GM21423 (cell line): ENCODE measurements at regions not wholly inside any gene's neighbourhood (a gene's known extent, or its start where the extent isn't known, plus 50 kb on each side); places are given as distances from the start of the nearest gene placed in this dataset.

Source experiments
- ATAC-seq: cut with Tn5 transposase; IDR thresholded peaks from one replicate; pipeline ENCODE4 v1.9.1; 2021; ENCODE audit warnings: mild to moderate bottlenecking, moderate library complexity; ENCODE audit not compliant: unreplicated experiment

DNA sequence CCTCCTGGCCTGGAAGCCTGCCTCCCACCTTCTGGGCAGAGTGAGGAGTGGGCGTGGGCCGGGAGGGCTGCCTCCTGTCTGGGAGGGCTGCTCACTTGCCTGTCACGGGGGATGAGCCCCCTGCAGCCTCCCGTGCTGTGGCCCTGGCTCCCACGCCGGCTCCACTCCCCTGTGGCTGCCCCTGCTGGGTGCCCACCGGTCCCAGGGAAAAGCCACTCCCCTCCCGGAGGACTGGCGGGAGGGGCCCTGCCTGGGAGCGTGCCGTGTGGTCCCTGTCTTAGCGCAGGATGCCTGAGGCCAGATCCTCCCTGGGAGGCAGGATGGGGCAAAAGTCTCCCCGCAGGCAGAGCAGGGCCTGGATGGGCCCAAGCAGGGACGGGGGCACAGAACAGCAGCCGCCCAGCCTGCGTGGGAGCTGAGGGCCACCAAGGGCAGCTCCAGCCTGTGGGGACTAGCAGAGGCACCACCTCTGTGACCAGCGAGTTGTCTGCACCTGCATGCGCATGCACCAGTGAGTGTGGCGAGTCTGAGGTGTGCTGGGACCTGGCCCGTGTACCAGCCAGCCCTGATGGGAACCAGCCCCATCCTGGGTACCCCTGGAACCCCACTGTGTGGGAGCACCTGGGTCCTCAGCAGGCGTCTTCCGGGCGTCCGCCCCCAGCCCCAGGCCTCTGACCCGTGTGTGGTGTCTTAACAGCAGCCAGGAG is 339.9 kb downstream of the SEC14L1 start:
- no peak for ATAC-seq

DNA sequence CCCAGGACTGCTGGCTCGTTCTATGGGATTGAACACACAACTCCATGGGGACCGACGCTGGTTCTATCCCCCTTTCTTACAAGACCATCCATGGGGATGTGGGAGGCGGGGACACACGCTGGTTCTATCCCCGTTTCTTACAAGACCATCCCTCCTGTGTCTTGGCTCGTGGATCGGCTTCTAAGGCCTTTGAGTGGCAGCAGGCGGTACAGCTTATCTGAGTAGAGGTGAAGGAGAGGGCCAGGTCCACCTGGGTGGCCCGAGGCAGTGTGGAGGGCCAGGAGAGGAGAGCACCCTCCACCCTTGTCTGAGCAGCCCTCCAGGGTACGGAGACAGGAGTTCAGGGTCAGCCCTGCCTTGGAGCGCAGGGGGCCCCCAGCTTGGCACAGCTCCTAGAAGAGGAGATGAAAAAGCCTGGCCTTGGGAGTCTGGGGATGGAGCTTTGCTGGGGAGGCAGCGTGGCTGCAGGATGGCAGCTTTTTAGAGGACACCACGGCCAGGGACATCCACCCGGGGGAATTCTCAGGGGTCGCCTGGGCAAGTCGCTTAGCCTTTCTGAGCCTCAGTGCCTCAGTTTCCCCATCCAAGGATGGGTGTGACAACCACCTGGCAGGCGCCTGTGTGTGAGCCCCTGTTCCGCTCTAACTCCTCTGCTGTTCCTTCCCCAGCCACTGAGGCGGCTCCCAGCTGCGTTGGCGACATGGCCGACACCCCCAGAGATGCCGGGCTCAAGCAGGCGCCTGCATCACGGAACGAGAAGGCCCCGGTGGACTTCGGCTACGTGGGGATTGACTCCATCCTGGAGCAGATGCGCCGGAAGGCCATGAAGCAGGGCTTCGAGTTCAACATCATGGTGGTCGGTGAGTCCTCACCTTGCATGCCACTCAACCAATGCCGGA is 341.0 kb downstream of the SEC14L1 start:
- ATAC-seq, result no peak

DNA sequence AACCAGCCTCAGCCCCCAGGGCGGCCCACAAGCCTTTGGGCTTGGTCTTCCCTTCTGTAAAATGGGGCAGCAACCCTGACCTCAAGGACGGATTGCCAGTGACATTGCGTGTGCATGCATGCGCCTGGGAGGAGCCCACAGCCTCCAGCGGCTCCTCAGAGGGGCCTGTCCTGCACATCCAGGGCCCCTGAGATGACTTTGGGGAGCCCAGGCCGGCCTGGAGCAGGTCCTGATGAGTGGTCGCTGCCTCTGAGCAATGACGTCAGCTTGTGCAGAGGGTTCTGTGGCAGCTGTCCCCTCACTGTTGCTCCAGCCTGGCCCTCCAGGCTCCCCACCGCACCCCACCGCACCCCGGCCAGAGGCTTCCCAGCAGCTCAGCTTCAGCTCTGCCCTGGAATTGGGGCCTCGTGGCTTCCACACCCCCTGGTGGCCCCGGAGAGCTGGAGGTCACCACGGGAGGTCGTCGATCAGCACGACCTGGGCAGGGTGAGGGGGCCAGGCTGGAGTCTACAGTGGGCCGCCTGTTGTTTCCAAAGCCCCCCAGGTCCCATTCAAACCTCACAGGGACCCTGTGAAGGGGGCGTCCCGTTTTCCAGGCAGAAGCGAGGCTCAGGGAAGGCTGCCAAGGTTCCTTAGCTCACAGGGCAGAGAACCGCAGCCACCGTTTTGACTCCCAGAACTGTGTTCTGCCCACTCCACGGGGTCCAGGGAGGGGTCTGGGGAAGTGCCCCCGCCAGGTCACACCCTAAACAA is 341.8 kb downstream of the SEC14L1 start:
- ATAC-seq, result no peak

DNA sequence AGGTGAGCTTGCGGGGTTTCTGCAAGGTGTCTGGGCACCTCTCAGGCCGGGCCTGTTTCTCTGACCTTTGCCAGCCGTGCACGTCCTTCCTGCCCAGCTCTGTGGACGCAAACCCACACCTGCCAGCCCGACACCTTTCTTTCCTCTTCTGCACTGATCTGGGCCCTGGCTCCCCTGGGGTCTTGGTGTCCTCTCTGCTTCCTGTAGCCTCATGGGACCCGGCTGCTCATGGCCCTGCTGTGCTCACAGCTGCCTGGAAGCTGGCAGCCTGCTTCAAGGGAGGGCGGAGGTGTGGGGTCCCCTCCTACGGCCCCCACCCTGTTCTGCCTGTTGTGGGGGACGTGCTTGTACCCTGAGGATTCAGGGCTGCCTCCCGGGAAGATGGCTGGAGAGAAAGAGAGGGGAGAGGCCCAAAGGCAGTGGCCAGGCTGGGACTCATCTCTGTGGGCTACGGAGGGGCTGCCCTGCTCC is 342.4 kb downstream of the SEC14L1 start:
- ATAC-seq, result no peak

DNA sequence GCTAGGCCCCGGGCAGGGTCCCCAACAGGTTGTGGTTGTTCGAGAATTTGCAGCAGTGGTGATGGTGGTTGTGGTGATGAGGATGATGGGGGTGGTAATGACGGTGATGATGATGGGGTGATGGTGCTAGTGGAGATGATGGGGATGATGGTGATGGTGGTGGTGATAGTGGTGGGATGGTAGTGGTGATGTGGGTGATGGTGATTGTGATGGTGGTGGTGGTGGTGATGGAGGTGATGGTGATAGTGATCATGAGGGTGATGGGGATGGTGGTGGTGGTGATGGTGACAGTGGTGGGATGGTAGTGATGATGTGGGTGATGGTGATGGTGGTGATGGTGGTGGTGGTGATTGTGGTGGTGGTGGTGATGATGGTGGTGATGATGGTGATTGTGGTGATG is 343.3 kb downstream of the SEC14L1 start:
- ATAC-seq, result no peak

DNA sequence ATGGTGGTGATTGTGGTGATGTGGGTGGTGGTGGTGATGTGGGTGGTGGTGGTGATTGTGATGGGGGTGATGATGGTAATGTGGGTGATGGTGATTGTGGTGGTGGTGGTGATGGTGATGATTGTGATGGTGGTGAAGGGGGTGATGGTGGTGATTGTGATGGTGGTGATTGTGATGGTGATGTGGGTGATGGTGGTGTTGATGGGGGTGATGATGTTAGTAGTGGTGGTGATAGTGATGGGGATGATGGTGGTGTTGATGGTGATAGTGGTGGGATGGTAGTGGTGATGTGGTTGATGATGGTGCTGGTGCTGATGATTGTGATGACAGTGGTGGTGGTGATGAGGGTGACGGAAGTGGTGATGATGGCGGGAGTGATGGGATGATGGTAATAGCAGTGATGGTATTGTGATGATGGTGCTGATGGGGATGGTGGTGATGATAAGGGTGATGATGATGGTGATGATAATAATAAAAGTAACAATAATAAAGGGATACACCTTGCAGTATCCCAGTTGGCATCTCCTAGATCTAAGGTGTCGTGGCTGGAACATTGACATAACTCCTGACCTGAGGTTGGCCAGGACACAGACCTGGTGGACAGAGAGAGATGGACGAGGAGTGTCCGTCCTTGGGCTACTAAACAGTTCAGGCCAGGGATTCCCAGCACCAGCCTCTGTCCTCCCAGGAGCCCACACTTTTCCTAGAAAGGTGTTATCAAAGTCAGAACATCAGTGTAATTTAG is 344.5 kb downstream of the SEC14L1 start:
- ATAC-seq, result no peak

DNA sequence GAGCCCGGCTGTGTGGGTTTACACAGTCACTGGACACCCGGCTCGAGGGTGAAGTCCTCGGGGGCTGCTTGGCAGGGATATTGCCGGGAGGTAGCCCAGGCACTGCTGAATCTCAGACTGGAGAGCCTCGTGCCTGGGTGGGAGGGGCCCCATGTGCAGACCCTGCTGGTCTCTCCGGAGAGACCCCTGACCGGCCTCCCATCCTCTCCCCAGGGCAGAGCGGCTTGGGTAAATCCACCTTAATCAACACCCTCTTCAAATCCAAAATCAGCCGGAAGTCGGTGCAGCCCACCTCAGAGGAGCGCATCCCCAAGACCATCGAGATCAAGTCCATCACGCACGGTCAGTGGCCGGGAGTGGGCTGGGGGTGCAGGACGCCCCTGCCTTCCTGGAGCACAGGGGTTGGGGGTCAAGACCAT is 346.5 kb downstream of the SEC14L1 start:
- ATAC-seq, result no peak

DNA sequence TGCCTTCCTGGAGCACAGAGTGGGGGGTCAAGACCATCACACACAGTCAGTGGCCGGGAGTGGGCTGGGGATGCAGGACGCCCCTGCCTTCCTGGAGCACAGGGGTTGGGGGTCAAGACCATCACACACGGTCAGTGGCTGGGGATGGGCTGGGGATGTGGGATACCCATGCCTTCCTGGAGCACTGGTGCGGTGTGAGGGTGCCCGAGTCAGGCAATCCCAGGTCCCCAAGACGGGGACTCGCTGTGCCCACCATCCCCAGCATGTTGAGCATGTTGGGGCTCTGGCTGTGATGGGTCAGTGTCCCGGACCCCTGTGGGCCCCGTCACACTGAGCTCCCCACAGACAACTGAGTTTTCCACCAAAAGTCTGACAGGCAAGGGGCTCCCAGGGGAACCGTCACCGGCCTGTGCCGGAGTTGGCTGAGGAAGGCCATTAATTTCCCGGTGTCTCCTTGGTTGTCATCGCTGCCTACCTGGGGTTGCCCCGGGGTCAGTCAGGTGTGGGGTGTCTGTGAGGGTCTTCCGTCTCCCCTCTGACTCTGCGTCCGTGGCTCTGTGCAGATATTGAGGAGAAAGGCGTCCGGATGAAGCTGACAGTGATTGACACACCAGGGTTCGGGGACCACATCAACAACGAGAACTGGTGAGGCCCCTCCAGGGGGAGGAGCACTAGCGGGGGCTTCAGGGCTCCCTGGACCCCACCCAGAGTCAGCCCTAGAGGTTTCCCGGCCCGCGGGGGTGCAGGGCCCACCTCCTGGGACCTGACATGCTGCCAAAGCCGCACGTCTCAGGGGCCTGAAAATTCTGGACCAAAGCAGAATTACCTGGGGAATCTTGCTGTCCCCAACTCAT is 347.1 kb downstream of the SEC14L1 start:
- no peak for ATAC-seq

DNA sequence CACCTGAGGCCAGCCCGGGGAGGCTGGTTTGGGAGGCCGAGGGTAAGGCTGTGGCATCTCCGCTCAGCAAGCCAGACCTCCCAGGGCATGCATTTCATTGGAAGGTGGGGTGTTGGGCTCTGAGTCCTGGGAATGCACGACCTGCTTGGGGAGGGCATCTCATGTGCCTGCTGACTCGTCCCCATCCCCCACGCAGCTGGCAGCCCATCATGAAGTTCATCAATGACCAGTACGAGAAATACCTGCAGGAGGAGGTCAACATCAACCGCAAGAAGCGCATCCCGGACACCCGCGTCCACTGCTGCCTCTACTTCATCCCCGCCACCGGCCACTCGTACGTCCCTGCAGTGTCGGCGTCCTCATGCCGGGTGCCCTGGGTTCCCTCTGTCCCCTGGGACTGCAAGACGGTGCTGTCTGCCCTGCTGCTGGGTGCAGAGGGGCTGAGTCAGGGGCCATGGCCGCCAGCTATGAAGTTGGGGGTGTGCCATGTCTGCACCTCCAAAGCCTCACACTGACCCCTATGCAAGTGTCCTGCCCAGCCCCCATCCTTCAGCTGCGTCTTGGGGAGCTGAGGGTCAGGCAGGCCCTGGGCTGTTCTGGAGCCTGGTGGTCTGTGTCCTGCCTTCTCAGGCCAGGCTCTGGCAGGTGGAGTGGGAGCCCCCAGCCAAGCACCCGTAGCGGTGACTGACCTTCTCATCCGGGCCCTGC is 347.9 kb downstream of the SEC14L1 start:
- no peak for ATAC-seq

DNA sequence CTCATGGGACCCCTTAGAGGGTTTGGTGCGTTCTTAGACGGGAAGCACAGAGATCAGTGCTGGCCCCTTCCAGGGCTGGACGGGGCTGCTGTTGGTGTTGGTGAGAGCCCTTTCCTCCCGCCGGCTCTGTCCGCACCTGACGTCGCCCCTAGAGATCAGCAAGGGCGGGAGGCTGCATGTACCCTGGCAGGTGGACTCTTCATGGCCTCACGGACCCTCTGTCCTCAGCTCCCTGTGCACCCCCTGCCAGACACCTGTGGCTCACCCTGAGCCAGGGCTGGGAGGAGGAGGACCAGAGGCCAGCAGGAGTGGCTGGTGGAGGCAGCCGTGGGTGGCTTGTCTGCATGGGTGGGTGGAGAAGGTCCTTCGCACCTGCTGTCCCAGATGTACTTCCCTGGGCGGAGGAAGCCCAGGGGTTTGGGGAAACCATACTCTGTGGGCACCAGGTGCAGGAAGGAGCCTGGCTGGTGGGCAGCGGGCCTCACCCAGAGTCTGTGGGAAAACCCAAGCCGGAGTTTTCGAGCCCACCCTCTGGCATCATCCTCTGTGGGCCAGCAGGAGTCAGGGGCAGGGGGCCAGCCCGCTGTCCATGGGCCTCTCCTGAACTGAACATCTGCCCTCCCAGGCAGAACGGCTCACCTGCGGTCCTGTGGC is 348.6 kb downstream of the SEC14L1 start:
- no peak for ATAC-seq

DNA sequence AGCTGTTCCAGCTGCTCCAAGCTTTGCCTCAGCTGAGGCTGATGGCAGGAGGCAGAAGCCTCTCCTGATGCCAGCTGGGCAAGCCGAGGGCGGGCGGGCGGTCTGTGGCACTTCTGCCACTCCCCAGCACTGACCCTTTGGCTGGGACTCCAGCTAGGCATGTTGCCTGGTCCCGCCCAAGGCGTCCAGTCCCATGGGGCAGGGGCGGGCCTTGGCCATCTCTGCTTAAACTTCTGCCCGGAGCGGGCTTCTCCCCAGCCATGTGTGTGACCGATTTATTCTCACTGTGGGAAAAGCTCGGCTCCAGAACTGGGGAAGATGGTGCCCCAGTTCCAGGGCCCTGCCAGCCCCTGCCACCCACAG is 349.1 kb downstream of the SEC14L1 start:
- no peak for ATAC-seq

DNA sequence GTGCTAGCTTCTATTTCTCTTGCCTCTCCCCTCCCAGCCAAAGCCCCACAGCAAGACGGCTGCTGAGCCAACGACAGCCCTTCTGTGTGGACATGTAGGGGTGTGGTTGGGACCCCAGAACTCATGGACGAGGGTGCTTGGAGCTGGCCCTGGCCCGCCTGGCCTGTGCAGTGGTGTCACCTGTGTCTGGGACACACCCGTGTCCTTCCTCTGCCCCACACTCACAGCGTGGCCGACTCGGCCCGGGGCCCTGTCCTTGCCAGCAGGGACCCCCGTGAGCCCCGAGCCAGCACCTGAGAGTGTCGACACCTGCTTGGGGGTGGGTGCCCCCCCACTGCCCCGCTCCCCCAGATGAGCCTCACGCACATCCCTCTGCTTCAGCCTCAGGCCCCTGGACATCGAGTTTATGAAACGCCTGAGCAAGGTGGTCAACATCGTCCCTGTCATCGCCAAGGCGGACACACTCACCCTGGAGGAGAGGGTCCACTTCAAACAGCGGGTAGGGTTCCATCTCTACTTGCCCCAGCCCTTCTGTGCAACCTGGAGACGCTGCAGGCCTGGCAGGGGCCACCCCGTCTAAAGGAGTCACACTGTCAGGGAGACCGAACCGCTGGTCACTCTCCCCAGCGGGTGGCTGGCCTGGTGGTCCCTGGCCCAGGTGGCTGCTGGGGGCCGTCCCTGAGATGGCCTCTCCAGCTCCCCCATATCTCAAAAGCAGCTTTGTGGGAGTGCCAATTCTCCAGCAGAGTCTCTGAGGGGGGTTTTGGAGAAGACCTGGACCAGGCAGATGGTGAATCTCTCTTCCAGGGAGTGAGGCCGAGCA is 349.8 kb downstream of the SEC14L1 start:
- ATAC-seq, result no peak

DNA sequence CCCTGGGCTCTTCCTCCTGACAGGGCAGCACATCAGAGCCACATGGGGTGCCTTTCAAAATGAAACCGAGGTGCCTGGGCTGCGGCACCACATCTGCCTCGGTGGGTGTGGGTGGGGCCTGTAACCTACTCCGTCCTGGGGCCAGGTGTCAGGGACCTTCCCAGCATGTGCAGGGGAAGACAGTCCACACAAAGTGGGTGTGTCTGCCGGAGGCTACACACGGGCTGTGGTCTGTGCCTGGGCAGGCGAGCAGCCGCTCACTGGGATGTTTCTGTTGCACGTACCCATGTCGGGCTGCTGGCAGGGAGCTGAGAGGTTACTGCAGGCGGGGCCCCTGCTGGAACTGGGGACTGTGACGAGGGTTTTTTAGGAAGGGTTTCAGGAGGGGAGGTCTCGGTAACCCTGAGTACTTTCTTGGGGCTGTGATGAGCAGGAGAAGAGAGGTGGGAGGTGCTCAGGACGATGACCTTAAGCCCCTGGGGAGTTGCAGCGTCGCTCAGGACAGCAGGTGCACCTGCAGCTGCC is 351.2 kb downstream of the SEC14L1 start:
- no peak for ATAC-seq

DNA sequence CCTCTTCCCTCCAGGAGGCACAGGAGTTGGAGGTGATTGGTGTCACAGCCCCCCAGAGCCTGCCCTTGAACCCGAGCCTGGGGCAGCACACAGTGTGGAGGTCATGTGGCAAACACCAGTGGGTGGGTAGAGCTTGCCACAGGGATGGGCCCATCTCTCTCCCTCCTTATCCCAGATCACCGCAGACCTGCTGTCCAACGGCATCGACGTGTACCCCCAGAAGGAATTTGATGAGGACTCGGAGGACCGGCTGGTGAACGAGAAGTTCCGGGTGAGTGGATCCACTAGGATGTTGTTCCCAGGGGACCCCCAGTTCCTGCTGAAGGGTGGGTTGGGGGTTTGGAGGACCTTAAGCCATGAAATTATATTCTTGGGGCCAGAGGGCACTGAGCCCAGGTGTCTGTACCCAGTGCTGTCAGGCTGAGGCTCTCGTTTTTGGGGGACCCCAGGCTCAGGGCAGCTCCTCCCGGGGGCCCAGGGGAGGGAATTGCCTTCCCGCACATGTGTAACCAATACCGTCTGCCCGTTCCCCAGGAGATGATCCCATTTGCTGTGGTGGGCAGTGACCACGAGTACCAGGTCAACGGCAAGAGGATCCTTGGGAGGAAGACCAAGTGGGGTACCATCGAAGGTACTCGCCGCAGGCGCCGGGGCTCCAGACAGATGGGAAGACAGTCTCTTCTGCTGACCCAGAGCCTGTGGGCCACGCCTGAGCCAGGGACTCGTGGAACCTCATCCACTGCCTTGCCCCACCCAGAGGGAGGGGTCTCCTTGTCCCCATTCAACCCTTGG is 351.9 kb downstream of the SEC14L1 start:
- no peak for ATAC-seq

DNA sequence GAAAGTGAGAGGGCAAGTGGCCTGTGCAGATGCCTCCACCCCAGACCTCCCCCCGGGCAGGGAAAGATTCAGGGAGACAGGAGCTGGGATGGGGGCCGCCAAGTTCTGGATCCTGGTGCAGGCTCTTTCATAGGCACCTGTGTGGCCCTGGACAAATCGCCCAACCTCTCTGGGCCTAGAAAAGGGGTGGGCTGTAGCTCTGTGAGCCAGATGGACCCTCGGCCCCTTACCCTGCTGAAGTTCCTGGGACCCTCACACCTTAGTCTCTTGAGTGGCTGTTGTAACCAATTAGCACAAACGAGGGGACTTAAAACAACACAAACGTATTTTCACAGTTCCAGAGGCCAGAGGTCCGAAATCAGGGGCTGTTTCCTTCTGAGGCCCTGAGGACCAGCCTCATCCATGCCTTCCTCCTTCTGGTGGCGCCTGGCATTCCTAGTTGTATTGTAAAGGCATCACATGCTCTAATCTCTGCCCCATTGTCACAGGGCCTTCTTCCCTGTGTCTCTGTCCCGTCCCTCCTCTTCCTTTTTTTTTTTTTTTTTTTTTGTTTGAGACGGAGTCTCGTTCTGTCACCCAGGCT is 352.6 kb downstream of the SEC14L1 start:
- no peak for ATAC-seq

DNA sequence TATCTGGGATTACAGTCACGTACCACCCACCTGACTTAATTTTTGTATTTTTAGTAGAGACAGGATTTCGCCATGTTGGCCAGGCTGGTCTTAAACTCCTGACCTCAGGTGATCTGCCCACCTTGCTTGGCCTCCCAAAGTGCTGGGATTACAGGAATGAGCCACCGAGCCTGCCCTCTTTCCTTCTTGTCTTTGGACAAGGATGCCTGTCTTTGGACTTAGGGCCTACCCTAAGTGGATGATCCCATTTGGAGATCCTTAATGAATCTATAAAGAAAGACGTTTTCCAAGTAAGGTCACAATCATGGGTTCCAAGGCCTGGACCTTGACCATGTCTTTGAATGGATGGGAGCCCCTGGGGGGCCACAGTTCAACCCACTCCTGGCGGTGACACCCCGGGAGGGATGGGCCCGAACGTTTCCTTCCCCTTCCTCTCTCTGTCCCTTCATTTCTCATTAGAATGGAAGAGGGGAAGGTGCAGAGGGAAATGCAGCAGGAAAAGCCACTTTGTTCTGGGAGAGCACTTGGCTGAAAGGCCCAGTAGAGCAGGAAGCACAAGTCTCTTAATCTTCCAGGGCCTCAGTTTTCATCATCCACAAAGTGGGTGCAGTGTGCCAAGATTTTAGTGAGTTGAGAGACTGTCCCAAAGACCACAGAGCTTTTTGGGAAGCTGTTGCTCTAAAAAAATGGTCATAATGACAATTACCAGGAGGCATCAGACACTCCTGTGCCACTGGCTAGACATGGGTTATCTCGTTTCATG is 353.3 kb downstream of the SEC14L1 start:
- ATAC-seq, result no peak
